HG03520 (cell line): ENCODE measurements at regions not wholly inside any gene's neighbourhood (a gene's known extent, or its start where the extent isn't known, plus 50 kb on each side); places are given as distances from the start of the nearest gene placed in this dataset.
"Not testable (repeated sequence)": the region's sequence is repeated elsewhere in the genome, so short reads cannot be mapped to it uniquely, and the experiment has no call there.

Source experiments
- ATAC-seq: cut with Tn5 transposase; IDR thresholded peaks from one replicate; pipeline ENCODE4 v1.9.1; 2021; ENCODE audit warnings: mild to moderate bottlenecking, moderate library complexity; ENCODE audit not compliant: unreplicated experiment

GRCh38 chr12:28770322-28770721 is 378.8 kb upstream of the FAR2 start:
- ATAC-seq = no peak

GRCh38 chr12:28771968-28772367 is 377.1 kb upstream of the FAR2 start:
- no peak for ATAC-seq

- no peak for ATAC-seq
Observed at GRCh38 chr12:28775556-28775955, 373.5 kb upstream of the FAR2 start.

- no peak for ATAC-seq
Observed at GRCh38 chr12:28776220-28776619, 372.9 kb upstream of the FAR2 start.

GRCh38 chr12:28776913-28777422 is 372.1 kb upstream of the FAR2 start:
- ATAC-seq = no peak

GRCh38 chr12:28777603-28778365 is 371.3 kb upstream of the FAR2 start:
- no peak for ATAC-seq

- no peak for ATAC-seq
Observed at GRCh38 chr12:28780096-28780495, 369.0 kb upstream of the FAR2 start.

- ATAC-seq = no peak
Observed at GRCh38 chr12:28780960-28781359, 368.1 kb upstream of the FAR2 start.

- no peak for ATAC-seq
Observed at GRCh38 chr12:28781671-28782652, 367.1 kb upstream of the FAR2 start.

- ATAC-seq = no peak
Observed at GRCh38 chr12:28782812-28783211, 366.3 kb upstream of the FAR2 start.

- no peak for ATAC-seq
Observed at GRCh38 chr12:28787151-28787550, 361.9 kb upstream of the FAR2 start.

GRCh38 chr12:28788256-28788655 is 360.8 kb upstream of the FAR2 start:
- ATAC-seq = not testable (repeated sequence)

- ATAC-seq = no peak
Observed at GRCh38 chr12:28793581-28794151, 355.4 kb upstream of the FAR2 start.

GRCh38 chr12:28794211-28794610 is 354.9 kb upstream of the FAR2 start:
- no peak for ATAC-seq

- ATAC-seq = no peak
Observed at GRCh38 chr12:28794786-28795185, 354.3 kb upstream of the FAR2 start.

GRCh38 chr12:28795311-28795710 is 353.8 kb upstream of the FAR2 start:
- ATAC-seq = no peak

GRCh38 chr12:28799348-28799747 is 349.7 kb upstream of the FAR2 start:
- no peak for ATAC-seq

GRCh38 chr12:28800129-28800528 is 348.9 kb upstream of the FAR2 start:
- ATAC-seq = peak; percentile 85

GRCh38 chr12:28802706-28803438 is 346.2 kb upstream of the FAR2 start:
- ATAC-seq = no peak

- no peak for ATAC-seq
Observed at GRCh38 chr12:28807535-28807934, 341.5 kb upstream of the FAR2 start.

- ATAC-seq = no peak
Observed at GRCh38 chr12:28811457-28811856, 337.6 kb upstream of the FAR2 start.
